Stimulated activated effector memory CD8-positive, alpha-beta T cell treated with anti-CD3 and anti-CD28 coated beads, Interleukin-12 subunit alpha, Interleukin-12 subunit beta, amount 100 ng/mL, for 72 hours (primary cell): ENCODE measurements at regions not wholly inside any gene's neighbourhood (a gene's known extent, or its start where the extent isn't known, plus 50 kb on each side); places are given as distances from the start of the nearest gene placed in this dataset.
"Not testable (repeated sequence)": the region's sequence is repeated elsewhere in the genome, so short reads cannot be mapped to it uniquely, and the experiment has no call there.

Experiments used
- ATAC-seq: fragments of 150-1000 bp; cut with Tn5 transposase; 2 replicates; pipeline ENCODE4 v1.10.0; 2021
- DNase-seq, 2 donors: peaks; one replicate each; pipeline ENCODE4 v3.0.0; 2021 to 2022; ENCODE audit warnings: low spot score in 2 of 2
- H3K27ac Mint-ChIP-seq: one replicate; pipeline ENCODE4 v1.8.0; 2022; ENCODE audit warnings: mild to moderate bottlenecking, mixed read lengths
- H3K36me3 Mint-ChIP-seq: one replicate; pipeline ENCODE4 v1.8.0; 2022; ENCODE audit warnings: mild to moderate bottlenecking, mixed read lengths
- H3K4me1 Mint-ChIP-seq: one replicate; pipeline ENCODE4 v1.8.0; 2022; ENCODE audit warnings: mixed read lengths
- H3K4me3 Mint-ChIP-seq: one replicate; pipeline ENCODE4 v1.8.0; 2022; ENCODE audit warnings: mild to moderate bottlenecking, mixed read lengths
- H3K9me3 Mint-ChIP-seq: one replicate; pipeline ENCODE4 v1.8.0; 2022; ENCODE audit warnings: mixed read lengths

- Mint-ChIP-seq H3K4me1 (no peaks in the 10 kb centered on the region), H3K36me3 (no peaks in the 10 kb centered on the region), H3K27ac (no peak overlapping the region)
Measured at GRCh38 chr6:91886183-91886795, 1299.4 kb upstream of the MAP3K7 start.

GRCh38 chr6:91881791-91882190 lies 1294.9 kb upstream of the MAP3K7 start:
- not testable (repeated sequence) for H3K27ac Mint-ChIP-seq, ATAC-seq, DNase-seq, H3K4me1 Mint-ChIP-seq, H3K36me3 Mint-ChIP-seq, H3K4me3 Mint-ChIP-seq
- peaks cover 17% of the 10 kb centered on the region for H3K9me3 Mint-ChIP-seq

More at GRCh38 chr6:91886183-91886795, 1299.4 kb upstream of the MAP3K7 start:
- no peak for DNase-seq
- peaks cover 20% of the 10 kb centered on the region for H3K9me3 Mint-ChIP-seq
- no peak overlapping the region for H3K4me3 Mint-ChIP-seq
- no peak for ATAC-seq

GRCh38 chr6:91879386-91879995 lies 1292.6 kb upstream of the MAP3K7 start:
- peaks cover 16% of the 10 kb centered on the region for H3K9me3 Mint-ChIP-seq
- no peak overlapping the region for H3K4me3 Mint-ChIP-seq
- H3K4me1 Mint-ChIP-seq = no peaks in the 10 kb centered on the region
- no peak overlapping the region for H3K27ac Mint-ChIP-seq
- no peaks in the 10 kb centered on the region for H3K36me3 Mint-ChIP-seq
- DNase-seq = no peak
- ATAC-seq = no peak

- no peaks in the 10 kb centered on the region for H3K4me1 Mint-ChIP-seq
- DNase-seq (no peak), ATAC-seq (no peak)
- H3K36me3 Mint-ChIP-seq = no peaks in the 10 kb centered on the region
- H3K4me3 Mint-ChIP-seq = no peak overlapping the region
- H3K27ac Mint-ChIP-seq = no peak overlapping the region
- peaks cover 16% of the 10 kb centered on the region for H3K9me3 Mint-ChIP-seq
Measured at GRCh38 chr6:91877994-91878393, 1291.1 kb upstream of the MAP3K7 start.

- H3K27ac Mint-ChIP-seq = no peak overlapping the region
- no peak for ATAC-seq
- peaks cover 14% of the 10 kb centered on the region for H3K9me3 Mint-ChIP-seq
- H3K4me1 Mint-ChIP-seq = no peaks in the 10 kb centered on the region
- no peaks in the 10 kb centered on the region for H3K36me3 Mint-ChIP-seq
- DNase-seq = no peak
- H3K4me3 Mint-ChIP-seq = no peak overlapping the region
Measured at GRCh38 chr6:91874971-91875370, 1288.1 kb upstream of the MAP3K7 start.

- no peak for ATAC-seq
- no peaks in the 10 kb centered on the region for H3K4me1 Mint-ChIP-seq
Measured at GRCh38 chr6:91868539-91869202, 1281.8 kb upstream of the MAP3K7 start.

GRCh38 chr6:91865889-91866288 lies 1279.0 kb upstream of the MAP3K7 start:
- DNase-seq (no peak), ATAC-seq (no peak)
- no peaks in the 10 kb centered on the region for H3K36me3 Mint-ChIP-seq
- H3K9me3 Mint-ChIP-seq = peaks cover 19% of the 10 kb centered on the region
- no peak overlapping the region for H3K27ac Mint-ChIP-seq
- H3K4me3 Mint-ChIP-seq = no peak overlapping the region
- H3K4me1 Mint-ChIP-seq = no peaks in the 10 kb centered on the region

More at GRCh38 chr6:91868539-91869202, 1281.8 kb upstream of the MAP3K7 start:
- no peak overlapping the region for H3K4me3 Mint-ChIP-seq
- H3K9me3 Mint-ChIP-seq = peaks cover 19% of the 10 kb centered on the region
- DNase-seq = no peak
- H3K36me3 Mint-ChIP-seq = no peaks in the 10 kb centered on the region
- H3K27ac Mint-ChIP-seq = no peak overlapping the region

GRCh38 chr6:91864911-91865310 lies 1278.0 kb upstream of the MAP3K7 start:
- H3K36me3 Mint-ChIP-seq = no peaks in the 10 kb centered on the region
- H3K9me3 Mint-ChIP-seq = peaks cover 19% of the 10 kb centered on the region
- DNase-seq (no peak), ATAC-seq (no peak)
- no peak overlapping the region for H3K27ac Mint-ChIP-seq
- H3K4me3 Mint-ChIP-seq = no peak overlapping the region
- H3K4me1 Mint-ChIP-seq = no peaks in the 10 kb centered on the region

- DNase-seq (no peak), ATAC-seq (no peak)
- Mint-ChIP-seq H3K36me3 (no peaks in the 10 kb centered on the region), H3K4me3 (no peak overlapping the region), H3K4me1 (no peaks in the 10 kb centered on the region), H3K27ac (no peak overlapping the region), H3K9me3 (peaks cover 11% of the 10 kb centered on the region)
Measured at GRCh38 chr6:91860541-91861335, 1273.9 kb upstream of the MAP3K7 start.

- no peaks in the 10 kb centered on the region for H3K4me1 Mint-ChIP-seq
- H3K4me3 Mint-ChIP-seq = no peak overlapping the region
- no peak for DNase-seq
- peaks cover 4% of the 10 kb centered on the region for H3K9me3 Mint-ChIP-seq
- H3K27ac Mint-ChIP-seq = no peak overlapping the region
- H3K36me3 Mint-ChIP-seq = no peaks in the 10 kb centered on the region
- no peak for ATAC-seq
Measured at GRCh38 chr6:91852252-91852651, 1265.4 kb upstream of the MAP3K7 start.

- no peaks in the 10 kb centered on the region for H3K36me3 Mint-ChIP-seq
- H3K27ac Mint-ChIP-seq = no peak overlapping the region
- peaks cover 11% of the 10 kb centered on the region for H3K9me3 Mint-ChIP-seq
- H3K4me1 Mint-ChIP-seq = no peaks in the 10 kb centered on the region
- no peak for DNase-seq
- no peak for ATAC-seq
- H3K4me3 Mint-ChIP-seq = no peak overlapping the region
Measured at GRCh38 chr6:91834813-91835212, 1247.9 kb upstream of the MAP3K7 start.

GRCh38 chr6:91827151-91827550 lies 1240.3 kb upstream of the MAP3K7 start:
- Mint-ChIP-seq H3K36me3 (no peaks in the 10 kb centered on the region), H3K4me3 (no peak overlapping the region), H3K4me1 (no peaks in the 10 kb centered on the region), H3K27ac (no peak overlapping the region), H3K9me3 (peaks cover 18% of the 10 kb centered on the region)
- ATAC-seq (no peak), DNase-seq (no peak)

- DNase-seq = no peak
- H3K4me1 Mint-ChIP-seq = no peaks in the 10 kb centered on the region
Measured at GRCh38 chr6:91826128-91826527, 1239.3 kb upstream of the MAP3K7 start.

GRCh38 chr6:91824331-91824730 lies 1237.5 kb upstream of the MAP3K7 start:
- Mint-ChIP-seq H3K9me3 (peaks cover 15% of the 10 kb centered on the region), H3K27ac (no peak overlapping the region), H3K36me3 (no peaks in the 10 kb centered on the region), H3K4me1 (no peaks in the 10 kb centered on the region), H3K4me3 (no peak overlapping the region)
- DNase-seq (no peak), ATAC-seq (no peak)

More at GRCh38 chr6:91826128-91826527, 1239.3 kb upstream of the MAP3K7 start:
- Mint-ChIP-seq H3K36me3 (no peaks in the 10 kb centered on the region), H3K27ac (no peak overlapping the region), H3K9me3 (peaks cover 18% of the 10 kb centered on the region), H3K4me3 (no peak overlapping the region)
- no peak for ATAC-seq

GRCh38 chr6:91822581-91822980 lies 1235.7 kb upstream of the MAP3K7 start:
- H3K36me3 Mint-ChIP-seq = no peaks in the 10 kb centered on the region
- H3K4me3 Mint-ChIP-seq = no peak overlapping the region
- H3K4me1 Mint-ChIP-seq = no peaks in the 10 kb centered on the region
- no peak overlapping the region for H3K27ac Mint-ChIP-seq
- H3K9me3 Mint-ChIP-seq = peaks cover 15% of the 10 kb centered on the region
- DNase-seq = no peak
- no peak for ATAC-seq
